Daoy (cell line): ENCODE measurements at regions not wholly inside any gene's neighbourhood (a gene's known extent, or its start where the extent isn't known, plus 50 kb on each side); places are given as distances from the start of the nearest gene placed in this dataset.

Experiments
- DNase-seq: peaks from one replicate; pipeline ENCODE4 v3.0.0-alpha.2; 2015; ENCODE audit warnings: low read depth

DNA sequence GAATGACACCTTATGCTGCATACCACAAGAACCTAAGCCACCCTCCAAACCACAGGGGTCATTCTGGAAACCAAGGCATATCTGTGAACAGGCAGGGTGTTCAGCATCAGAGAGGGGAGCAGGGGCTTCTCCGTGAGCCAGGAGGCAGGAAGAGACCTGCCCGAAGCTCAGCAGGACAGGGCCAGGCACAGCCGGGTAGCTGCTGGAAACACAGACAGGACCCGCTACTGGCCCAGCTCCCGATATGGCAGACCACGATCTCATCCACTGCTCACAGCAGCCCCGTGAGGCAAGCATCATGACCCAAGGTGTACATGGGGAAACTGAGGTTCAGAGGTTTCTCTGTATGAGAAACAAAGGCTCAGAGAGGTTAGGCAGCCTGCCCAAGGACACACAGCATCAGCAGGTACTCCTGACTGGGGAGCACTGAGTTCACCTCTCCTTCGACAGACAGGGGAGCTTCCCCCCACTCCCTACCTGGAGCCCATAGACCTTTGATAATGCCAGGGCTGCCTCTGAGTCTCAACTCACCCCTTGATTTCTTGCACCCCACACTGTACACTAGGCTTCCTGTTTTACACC is 317.7 kb downstream of the MATN1 start:
- no peak for DNase-seq

DNA sequence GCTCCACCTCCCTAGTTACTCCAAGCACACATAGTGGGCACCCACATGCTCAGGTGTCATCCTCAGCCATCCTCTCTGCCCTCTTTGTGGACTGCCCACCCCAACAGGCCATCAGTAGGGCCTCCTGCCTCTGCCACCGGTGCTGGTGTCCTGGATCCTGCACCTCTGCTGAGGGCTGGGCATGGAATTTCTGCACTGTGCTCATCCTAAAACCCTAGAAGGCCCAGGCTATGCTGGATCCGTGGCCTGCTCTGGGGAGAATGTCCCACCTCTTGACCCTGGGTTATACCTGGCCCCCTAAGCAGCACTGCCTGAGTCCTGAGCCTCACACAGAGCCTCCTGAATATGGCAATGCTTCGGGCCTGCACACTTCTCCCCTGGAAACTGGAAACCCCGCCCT is 318.3 kb downstream of the MATN1 start:
- no peak for DNase-seq

GRCh38 chr1:30404341-30404740 is 319.0 kb downstream of the MATN1 start:
- DNase-seq: no peak

DNA sequence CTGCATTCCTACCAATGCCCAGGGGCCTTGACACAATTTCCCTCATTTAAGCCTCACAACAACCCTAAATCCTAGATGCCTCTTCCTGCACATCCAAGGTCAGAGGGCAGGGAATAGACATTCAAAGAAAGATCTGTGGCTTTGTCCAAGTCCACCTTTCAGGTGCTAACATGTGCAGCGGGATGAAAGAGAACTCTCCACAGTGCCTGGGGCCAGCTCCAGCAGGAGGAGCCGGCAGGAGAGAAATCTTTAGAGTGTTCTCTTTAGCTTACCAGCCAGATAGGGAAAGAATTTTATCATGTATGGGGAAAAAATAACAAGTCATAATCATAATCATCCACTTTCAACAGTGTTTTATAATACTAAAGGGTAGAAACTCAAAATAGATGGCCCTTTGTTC is 319.7 kb downstream of the MATN1 start:
- no peak for DNase-seq

- DNase-seq: no peak
These were observed 320.2 kb downstream of the MATN1 start for GRCh38 chr1:30403061-30403645.

DNA sequence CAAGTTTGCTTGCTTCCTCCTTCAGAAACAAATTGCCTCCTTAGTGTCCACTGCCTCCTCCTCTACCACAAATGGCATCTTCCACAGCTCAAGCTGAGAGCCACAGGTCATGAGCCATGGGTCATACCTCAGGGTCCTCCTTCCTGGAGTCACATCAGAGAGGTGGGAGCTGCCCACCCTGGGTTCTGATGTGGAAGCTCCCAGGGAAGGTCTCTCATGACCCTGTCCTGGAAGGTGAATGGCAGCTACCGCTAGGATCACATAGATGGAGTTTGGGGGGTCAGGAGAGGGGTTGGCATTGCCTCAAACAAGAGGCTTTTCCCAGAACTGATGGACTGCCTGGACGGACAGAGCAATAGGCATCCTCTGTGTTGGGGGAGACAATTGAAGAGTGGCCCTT is 321.4 kb downstream of the MATN1 start:
- no peak for DNase-seq

DNA sequence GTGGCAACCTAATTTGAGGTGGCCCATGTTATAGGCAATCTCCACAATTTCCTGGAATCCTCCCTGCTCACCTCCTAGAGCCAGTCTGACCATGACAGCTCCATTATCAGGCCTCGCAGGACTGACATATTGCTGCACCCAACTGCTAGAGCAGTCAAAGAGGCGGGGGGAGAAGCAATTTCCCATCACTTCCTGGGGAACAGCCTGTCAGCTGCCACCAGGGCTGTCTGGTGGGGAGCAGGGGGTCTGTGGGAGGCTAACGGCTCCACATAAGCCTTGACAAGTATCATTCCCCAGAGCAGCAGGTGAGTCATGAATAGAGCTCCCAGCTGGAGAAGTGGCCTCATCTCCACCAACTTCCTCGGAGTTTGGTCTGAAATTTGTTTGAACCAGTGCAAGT is 322.9 kb downstream of the MATN1 start:
- DNase-seq: no peak

DNA sequence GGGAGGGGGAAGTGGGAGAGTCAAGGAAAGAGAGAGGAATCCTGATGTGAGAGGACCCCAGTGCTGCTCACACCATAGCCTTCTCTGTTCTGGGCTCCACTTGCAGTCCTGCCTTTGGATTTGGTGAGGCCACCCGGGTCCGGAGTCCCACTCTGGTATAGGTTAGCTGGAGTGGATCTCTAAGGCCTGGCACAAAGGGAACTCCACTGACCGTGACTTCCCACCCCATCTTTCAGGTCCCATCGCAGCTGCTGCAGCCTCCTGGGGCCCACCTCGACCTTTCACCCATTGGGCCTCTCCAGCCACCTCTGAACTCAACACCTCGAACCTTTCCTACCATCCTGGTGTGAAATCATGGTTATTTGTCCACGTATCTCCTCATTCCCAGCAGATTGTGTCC is 324.4 kb downstream of the MATN1 start:
- no peak for DNase-seq

DNA sequence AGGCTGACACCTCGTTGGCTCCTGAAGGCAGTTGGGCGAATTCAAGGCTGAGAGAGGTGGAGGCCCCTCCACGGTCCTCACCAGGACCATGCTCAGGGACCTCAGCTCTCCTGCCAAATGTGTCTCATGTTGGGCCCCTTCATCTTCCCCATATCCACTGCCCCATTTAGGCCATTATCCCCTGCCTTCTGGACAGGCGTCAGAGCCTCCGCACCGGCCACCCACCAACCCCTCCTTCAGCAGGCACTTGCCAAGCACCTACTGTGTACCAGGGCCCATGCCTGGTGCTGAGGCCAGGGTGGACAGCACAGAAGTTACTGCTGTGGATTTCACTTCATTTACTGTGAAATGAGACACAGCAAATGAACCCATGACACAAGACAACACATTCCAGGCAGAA is 325.8 kb downstream of the MATN1 start:
- no peak for DNase-seq

DNA sequence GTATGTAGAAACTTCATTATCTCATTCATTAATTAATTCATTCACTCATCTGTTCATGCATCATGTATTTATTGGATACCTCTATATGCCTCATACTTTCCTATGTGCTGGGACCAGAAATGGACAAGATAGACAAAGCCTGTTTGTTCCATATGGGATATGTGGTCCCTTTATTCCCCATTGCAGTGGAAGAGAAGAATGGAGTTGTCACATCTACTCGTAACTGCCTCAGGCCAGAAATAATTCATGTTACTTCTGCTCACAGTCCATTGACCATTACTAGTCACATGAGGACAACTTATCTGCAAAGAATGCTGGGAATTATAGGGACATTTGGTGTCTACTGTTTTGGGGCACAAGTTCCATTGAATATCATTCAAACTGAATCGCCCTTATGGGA is 327.8 kb downstream of the MATN1 start:
- DNase-seq: no peak

- no peak for DNase-seq
These were observed 335.0 kb downstream of the MATN1 start for GRCh38 chr1:30388386-30388785.

- no peak for DNase-seq
These were observed 337.0 kb downstream of the MATN1 start for GRCh38 chr1:30386156-30386926.

DNA sequence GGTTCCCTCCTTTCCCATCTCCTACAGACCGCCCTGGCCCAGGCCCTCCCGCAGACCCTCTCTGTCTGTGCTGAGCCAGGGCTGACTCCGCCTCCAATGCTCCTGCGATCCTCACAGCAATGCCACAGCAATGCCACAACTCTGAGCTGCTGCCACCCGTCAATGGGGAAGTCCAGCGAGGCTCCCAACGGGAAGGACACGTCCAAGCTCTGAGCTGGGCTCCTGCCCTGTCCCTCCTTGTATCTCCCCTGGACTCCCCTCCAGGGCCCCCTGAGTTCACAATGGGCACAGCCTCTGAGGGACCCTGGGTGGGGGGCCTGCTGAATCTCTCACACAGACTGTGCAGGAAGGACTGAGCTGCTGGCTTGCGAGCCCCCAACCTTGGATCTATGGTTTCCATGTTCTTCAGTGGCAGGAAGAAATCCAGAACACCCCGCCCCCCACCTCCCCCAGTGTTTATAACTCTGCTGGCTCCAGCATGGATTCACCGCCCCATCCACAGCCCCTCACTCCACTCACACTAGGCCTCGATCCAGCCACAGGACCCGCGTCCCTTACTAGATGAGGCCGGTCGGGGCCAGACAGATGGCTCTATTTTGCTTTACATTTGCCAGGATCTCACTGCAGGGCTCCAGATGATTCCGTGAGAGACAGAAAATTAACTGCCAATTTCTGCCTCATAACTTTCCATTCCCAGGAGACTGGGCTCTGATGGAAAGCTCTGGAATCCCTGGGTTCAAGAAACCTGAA is 338.0 kb downstream of the MATN1 start:
- DNase-seq: no peak

- peak; percentile 49 for DNase-seq
These were observed 338.8 kb downstream of the MATN1 start for GRCh38 chr1:30384286-30385245.

GRCh38 chr1:30383221-30383711 is 340.1 kb downstream of the MATN1 start:
- no peak for DNase-seq

- DNase-seq: no peak
These were observed 340.9 kb downstream of the MATN1 start for GRCh38 chr1:30382496-30382895.

DNA sequence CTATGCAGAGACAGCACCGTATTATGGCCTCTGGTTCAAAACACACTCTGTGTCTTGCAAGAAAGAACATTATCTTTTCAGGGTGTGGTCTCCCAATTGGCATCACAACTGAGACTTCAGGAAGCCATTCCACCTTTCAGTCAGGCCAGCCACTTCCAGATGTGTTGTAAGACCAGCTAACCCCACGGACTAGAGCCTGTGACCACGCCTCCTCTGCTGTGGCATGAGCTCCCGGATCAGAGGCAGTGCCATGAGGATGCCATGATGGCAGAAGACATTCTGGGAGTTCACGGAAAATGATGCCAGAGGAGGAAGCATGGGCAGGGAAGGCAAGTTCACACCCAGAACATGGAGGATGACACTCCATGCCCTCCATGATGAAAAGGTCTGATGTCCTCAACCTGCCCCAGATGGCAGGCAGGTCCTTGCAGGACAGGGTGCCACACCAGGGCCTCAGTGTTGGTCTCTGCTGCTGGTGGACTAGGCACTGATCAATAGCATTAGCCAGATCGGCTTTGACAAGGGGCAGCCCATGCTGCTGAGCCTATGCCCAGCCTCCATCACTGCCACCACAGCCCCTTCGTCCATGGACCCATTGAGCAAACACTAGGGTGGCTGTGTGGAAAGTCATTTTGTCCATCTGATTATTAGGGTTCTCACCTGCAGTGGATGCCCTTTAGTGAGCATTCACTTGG is 341.6 kb downstream of the MATN1 start:
- DNase-seq: no peak

GRCh38 chr1:30381266-30381665 is 342.1 kb downstream of the MATN1 start:
- no peak for DNase-seq

GRCh38 chr1:30380625-30380984 is 342.8 kb downstream of the MATN1 start:
- no peak for DNase-seq

DNA sequence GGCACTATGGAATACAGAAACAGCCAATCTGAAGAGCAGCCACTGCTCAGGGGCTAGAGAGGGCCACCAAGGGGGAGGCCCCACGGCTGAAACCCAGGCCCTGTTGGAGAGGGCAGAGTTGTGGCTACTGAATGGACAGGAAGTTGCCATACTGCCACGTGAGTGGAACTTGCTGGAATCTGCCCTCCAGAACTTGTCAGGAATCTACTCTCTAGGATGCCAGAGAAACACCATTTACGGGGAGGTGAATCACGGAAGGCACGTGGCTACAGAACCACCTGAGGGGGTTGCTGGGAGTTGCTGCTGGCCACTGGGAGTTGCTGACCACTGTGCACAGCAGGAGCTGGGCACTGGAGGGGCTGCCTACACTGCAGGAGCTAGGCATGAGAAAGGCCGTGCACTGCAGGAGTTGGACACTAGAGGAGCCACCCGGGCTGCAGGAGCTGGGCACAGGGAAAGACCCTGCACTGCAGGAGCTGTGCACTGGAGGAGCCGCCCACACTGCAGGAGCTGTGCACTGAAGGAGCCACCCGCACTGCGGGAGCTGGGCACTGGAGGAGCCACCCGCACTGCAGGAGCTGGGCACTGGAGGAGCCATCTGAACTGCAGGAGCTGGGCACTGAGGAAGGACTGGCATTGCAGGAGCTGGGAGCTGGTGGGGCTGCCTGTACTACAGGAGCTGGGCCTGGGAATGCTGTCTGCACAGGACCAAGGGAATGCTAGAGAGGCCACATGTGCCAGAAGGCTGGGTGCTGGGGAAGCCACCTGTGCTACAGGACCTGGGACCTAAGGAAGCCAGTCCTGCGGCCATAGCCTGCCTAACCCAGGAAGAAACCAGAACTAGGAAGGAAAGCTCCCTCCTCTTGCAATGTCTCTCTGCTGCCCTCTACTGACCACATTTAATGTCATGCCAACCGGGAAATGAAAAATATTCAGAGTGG is 343.4 kb downstream of the MATN1 start:
- peak; percentile 80 for DNase-seq
